WTC11 (cell line): ENCODE measurements at regions not wholly inside any gene's neighbourhood (a gene's known extent, or its start where the extent isn't known, plus 50 kb on each side); places are given as distances from the start of the nearest gene placed in this dataset.

Experiments used
- ATAC-seq: fragments of 200-7000 bp; cut with Tn5 transposase; 2 replicates; pipeline ENCODE4 v1.10.0; 2021; ENCODE audit warnings: mild to moderate bottlenecking, moderate library complexity
- CTCF ChIA-PET: fragments of 300-600 bp; sonication (Branson Sonifier 250); formaldehyde crosslinking; loops from one replicate; lab custom pipeline; 2021; ENCODE audit warnings: antibody characterized with exemption; lab: Charles Lee
- POLR2A ChIA-PET: fragments of 350-600 bp; sonication (Branson Sonifier 250); formaldehyde crosslinking; loops from one replicate; lab custom pipeline; 2021; ENCODE audit warnings: antibody characterized with exemption; lab: Charles Lee
- DNase-seq: peaks from one replicate; pipeline ENCODE4 v3.0.0; 2021; ENCODE audit warnings: low spot score
- H3K27ac Mint-ChIP-seq: 2 replicates; pipeline ENCODE4 v1.8.0; 2021; ENCODE audit warnings: mixed read lengths
- H3K27me3 Mint-ChIP-seq: 2 replicates; pipeline ENCODE4 v1.8.0; 2021; ENCODE audit warnings: low read depth, mild to moderate bottlenecking, moderate library complexity, mixed read lengths
- H3K36me3 Mint-ChIP-seq: 2 replicates; pipeline ENCODE4 v1.8.0; 2021; ENCODE audit warnings: mixed read lengths
- H3K4me1 Mint-ChIP-seq: 2 replicates; pipeline ENCODE4 v1.8.0; 2022; ENCODE audit warnings: mixed read lengths
- H3K4me3 Mint-ChIP-seq: 2 replicates; pipeline ENCODE4 v1.8.0; 2021; ENCODE audit warnings: mild to moderate bottlenecking, moderate library complexity, mixed read lengths
- H3K9me3 Mint-ChIP-seq: 2 replicates; pipeline ENCODE4 v1.8.0; 2021; ENCODE audit warnings: mixed read lengths
- CBFB ChIP-seq: sonication (generic); formaldehyde crosslinking; IDR thresholded peaks from 2 replicates; pipeline ENCODE4 v1.8.1; 2022; ENCODE audit warnings: mild to moderate bottlenecking, low read depth, missing genetic modification reagents
- ELF4 ChIP-seq: sonication (generic); formaldehyde crosslinking; IDR thresholded peaks from 2 replicates; pipeline ENCODE4 v1.8.1; 2022; ENCODE audit warnings: low read depth, mild to moderate bottlenecking, moderate library complexity, missing genetic modification reagents
- ETV6 ChIP-seq: sonication (generic); formaldehyde crosslinking; IDR thresholded peaks from 2 replicates; pipeline ENCODE4 v1.8.1; 2022; ENCODE audit warnings: mild to moderate bottlenecking, missing genetic modification reagents
- FOXJ3 ChIP-seq: sonication (generic); formaldehyde crosslinking; IDR thresholded peaks from 2 replicates; pipeline ENCODE4 v1.9.0; 2021; ENCODE audit warnings: missing genetic modification reagents, mild to moderate bottlenecking, borderline replicate concordance
- FOXK1 ChIP-seq: sonication (generic); formaldehyde crosslinking; IDR thresholded peaks from 2 replicates; pipeline ENCODE4 v1.8.0; 2022; ENCODE audit warnings: mild to moderate bottlenecking, moderate library complexity, missing genetic modification reagents
- FOXP1 ChIP-seq: sonication (generic); formaldehyde crosslinking; IDR thresholded peaks from 2 replicates; pipeline ENCODE4 v1.8.0; 2022; ENCODE audit warnings: missing genetic modification reagents, mild to moderate bottlenecking, moderate library complexity, borderline replicate concordance
- HMGA2 ChIP-seq: fragments of 250-450 bp; sonication (Bioruptor Pico); IDR thresholded peaks from 2 replicates; pipeline ENCODE4 v1.4.0; 2021; ENCODE audit warnings: mild to moderate bottlenecking, moderate library complexity
- NFE2L1 ChIP-seq: sonication (generic); formaldehyde crosslinking; IDR thresholded peaks from 2 replicates; pipeline ENCODE4 v1.8.1; 2023; ENCODE audit warnings: missing genetic modification reagents
- NR2C2 ChIP-seq: sonication (generic); formaldehyde crosslinking; IDR thresholded peaks from 2 replicates; pipeline ENCODE4 v1.8.0; 2022; ENCODE audit warnings: mild to moderate bottlenecking, missing genetic modification reagents
- PRRX2 ChIP-seq: fragments of 250-450 bp; sonication (Bioruptor Pico); IDR thresholded peaks from 2 replicates; pipeline ENCODE4 v1.8.0; 2021; ENCODE audit warnings: mild to moderate bottlenecking
- SMAD4 ChIP-seq: sonication (generic); formaldehyde crosslinking; IDR thresholded peaks from 2 replicates; pipeline ENCODE4 v1.8.0; 2022; ENCODE audit warnings: mild to moderate bottlenecking, missing genetic modification reagents
- TCF7 ChIP-seq: sonication (generic); formaldehyde crosslinking; IDR thresholded peaks from 2 replicates; pipeline ENCODE4 v1.8.0; 2022; ENCODE audit warnings: mild to moderate bottlenecking, low read depth, missing genetic modification reagents, moderate library complexity
- TP53 ChIP-seq: sonication (generic); formaldehyde crosslinking; IDR thresholded peaks from 2 replicates; pipeline ENCODE4 v1.8.1; 2023; ENCODE audit warnings: mild to moderate bottlenecking, missing genetic modification reagents
- USF2 ChIP-seq: sonication (generic); formaldehyde crosslinking; IDR thresholded peaks from 2 replicates; pipeline ENCODE4 v1.8.1; 2023; ENCODE audit warnings: mild to moderate bottlenecking, missing genetic modification reagents, moderate library complexity
- ZNF138 ChIP-seq: sonication (generic); formaldehyde crosslinking; conservative IDR thresholded peaks from 2 replicates; pipeline ENCODE4 v1.8.1; 2022; ENCODE audit warnings: mild to moderate bottlenecking, moderate library complexity, missing genetic modification reagents
- ZNF416 ChIP-seq: fragments of 250-450 bp; sonication (Bioruptor Pico); IDR thresholded peaks from 2 replicates; pipeline ENCODE4 v1.9.0; 2021; ENCODE audit warnings: mild to moderate bottlenecking, inconsistent platforms
- ZNF425 ChIP-seq: fragments of 250-450 bp; sonication (Bioruptor Pico); conservative IDR thresholded peaks from 2 replicates; pipeline ENCODE4 v1.9.0; 2021; ENCODE audit warnings: mild to moderate bottlenecking
- TF ChIP-seq, protein P1 (sequence below): sonication (generic); formaldehyde crosslinking; IDR thresholded peaks from 2 replicates; pipeline ENCODE4 v1.8.0; 2022; ENCODE audit warnings: missing genetic modification reagents
- TF ChIP-seq, protein P2 (sequence below): sonication (generic); formaldehyde crosslinking; IDR thresholded peaks from 2 replicates; pipeline ENCODE4 v1.8.1; 2022; ENCODE audit warnings: missing genetic modification reagents, borderline replicate concordance
- TF ChIP-seq, protein P3 (sequence below): sonication (generic); formaldehyde crosslinking; conservative IDR thresholded peaks from 2 replicates; pipeline ENCODE4 v1.8.1; 2022; ENCODE audit warnings: mild to moderate bottlenecking, missing genetic modification reagents
- TF ChIP-seq, protein P4 (sequence below): sonication (generic); formaldehyde crosslinking; IDR thresholded peaks from 2 replicates; pipeline ENCODE4 v1.8.1; 2022; ENCODE audit warnings: low read depth, mild to moderate bottlenecking, moderate library complexity, missing genetic modification reagents, borderline replicate concordance
- TF ChIP-seq, protein P5 (sequence below): sonication (generic); formaldehyde crosslinking; IDR thresholded peaks from 2 replicates; pipeline ENCODE4 v1.8.1; 2023; ENCODE audit warnings: mild to moderate bottlenecking, missing genetic modification reagents, moderate library complexity
- TF ChIP-seq, protein P6 (sequence below): sonication (generic); formaldehyde crosslinking; IDR thresholded peaks from 2 replicates; pipeline ENCODE4 v1.8.1; 2023; ENCODE audit warnings: mild to moderate bottlenecking, missing genetic modification reagents

DNA sequence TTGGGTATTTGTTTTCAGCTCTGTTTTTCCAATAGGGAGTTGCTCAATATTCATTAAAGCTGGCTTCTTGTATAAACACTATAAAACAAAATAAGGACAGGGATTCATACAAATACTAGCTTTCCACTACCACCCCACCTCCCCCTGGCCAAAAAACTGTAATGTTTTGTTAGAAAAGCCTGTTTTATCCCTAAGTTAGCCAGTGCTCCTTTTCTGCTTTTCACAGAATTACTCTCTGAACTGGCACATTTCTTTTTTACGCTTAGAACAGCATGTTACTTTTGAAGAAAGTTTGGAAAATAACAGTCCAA is 147.4 kb upstream of the DMRT1 start (continued):
- TF ChIP-seq, protein P1, sequence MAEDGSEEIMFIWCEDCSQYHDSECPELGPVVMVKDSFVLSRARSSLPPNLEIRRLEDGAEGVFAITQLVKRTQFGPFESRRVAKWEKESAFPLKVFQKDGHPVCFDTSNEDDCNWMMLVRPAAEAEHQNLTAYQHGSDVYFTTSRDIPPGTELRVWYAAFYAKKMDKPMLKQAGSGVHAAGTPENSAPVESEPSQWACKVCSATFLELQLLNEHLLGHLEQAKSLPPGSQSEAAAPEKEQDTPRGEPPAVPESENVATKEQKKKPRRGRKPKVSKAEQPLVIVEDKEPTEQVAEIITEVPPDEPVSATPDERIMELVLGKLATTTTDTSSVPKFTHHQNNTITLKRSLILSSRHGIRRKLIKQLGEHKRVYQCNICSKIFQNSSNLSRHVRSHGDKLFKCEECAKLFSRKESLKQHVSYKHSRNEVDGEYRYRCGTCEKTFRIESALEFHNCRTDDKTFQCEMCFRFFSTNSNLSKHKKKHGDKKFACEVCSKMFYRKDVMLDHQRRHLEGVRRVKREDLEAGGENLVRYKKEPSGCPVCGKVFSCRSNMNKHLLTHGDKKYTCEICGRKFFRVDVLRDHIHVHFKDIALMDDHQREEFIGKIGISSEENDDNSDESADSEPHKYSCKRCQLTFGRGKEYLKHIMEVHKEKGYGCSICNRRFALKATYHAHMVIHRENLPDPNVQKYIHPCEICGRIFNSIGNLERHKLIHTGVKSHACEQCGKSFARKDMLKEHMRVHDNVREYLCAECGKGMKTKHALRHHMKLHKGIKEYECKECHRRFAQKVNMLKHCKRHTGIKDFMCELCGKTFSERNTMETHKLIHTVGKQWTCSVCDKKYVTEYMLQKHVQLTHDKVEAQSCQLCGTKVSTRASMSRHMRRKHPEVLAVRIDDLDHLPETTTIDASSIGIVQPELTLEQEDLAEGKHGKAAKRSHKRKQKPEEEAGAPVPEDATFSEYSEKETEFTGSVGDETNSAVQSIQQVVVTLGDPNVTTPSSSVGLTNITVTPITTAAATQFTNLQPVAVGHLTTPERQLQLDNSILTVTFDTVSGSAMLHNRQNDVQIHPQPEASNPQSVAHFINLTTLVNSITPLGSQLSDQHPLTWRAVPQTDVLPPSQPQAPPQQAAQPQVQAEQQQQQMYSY: no peak
- TF ChIP-seq PRRX2 (no peak), USF2 (no peak)

DNA sequence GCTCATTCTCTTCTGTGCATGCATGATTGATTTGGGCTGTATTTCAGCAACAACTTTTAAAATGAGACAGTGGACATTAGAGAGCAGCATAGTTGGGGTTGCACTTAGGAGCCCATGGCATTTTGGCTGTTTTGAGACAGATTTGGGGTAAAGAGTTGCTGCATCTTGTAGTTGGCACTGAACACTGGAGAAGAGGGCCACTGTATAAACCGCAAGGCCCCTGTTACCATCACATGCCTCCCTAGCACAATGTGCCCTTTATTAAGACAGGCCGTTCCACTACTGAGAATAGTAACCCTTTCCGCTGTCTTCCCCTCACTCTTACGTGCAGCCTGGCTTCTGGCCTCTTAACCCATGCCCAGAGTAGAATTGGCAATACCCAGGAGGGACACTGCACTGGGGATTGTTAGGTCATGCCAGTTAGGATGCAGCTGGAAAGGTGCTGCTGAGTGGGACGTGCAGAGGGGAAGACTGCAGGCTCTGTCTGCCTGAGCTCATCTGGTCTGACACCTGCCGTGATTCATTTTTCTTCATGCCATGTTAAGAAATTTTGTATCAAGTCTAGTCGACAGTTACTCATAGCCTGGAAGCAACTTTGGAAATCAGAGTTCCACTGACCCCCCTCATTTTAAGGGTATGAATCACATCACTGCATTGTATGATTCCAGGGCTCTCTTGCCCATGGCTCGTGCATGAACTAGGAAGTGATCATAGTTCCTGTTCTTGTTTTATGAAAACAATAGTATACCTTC is 146.9 kb upstream of the DMRT1 start:
- TF ChIP-seq ETV6 (CRISPR knock-in tag): no peak
- TF ChIP-seq ZNF138: no peak
- no peak for TF ChIP-seq SMAD4 (CRISPR knock-in tag)
- TF ChIP-seq, protein P2, sequence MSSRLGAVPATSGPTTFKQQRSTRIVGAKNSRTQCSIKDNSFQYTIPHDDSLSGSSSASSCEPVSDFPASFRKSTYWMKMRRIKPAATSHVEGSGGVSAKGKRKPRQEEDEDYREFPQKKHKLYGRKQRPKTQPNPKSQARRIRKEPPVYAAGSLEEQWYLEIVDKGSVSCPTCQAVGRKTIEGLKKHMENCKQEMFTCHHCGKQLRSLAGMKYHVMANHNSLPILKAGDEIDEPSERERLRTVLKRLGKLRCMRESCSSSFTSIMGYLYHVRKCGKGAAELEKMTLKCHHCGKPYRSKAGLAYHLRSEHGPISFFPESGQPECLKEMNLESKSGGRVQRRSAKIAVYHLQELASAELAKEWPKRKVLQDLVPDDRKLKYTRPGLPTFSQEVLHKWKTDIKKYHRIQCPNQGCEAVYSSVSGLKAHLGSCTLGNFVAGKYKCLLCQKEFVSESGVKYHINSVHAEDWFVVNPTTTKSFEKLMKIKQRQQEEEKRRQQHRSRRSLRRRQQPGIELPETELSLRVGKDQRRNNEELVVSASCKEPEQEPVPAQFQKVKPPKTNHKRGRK (CRISPR knock-in tag): no peak
- TF ChIP-seq FOXK1: no peak
- no peak for TF ChIP-seq FOXJ3 (CRISPR knock-in tag)
- TF ChIP-seq ELF4: no peak
- no peak for TF ChIP-seq NR2C2 (CRISPR knock-in tag)
- TF ChIP-seq, protein P3, sequence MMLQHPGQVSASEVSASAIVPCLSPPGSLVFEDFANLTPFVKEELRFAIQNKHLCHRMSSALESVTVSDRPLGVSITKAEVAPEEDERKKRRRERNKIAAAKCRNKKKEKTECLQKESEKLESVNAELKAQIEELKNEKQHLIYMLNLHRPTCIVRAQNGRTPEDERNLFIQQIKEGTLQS (CRISPR knock-in tag): no peak
- TF ChIP-seq TCF7 (CRISPR knock-in tag): no peak
- TF ChIP-seq CBFB: no peak
- no peak for TF ChIP-seq NFE2L1 (CRISPR knock-in tag)
- TF ChIP-seq, all 79 proteins: peak for 0
- Mint-ChIP-seq H3K27ac (no peak overlapping the region; the same call in 1 of the 2 replicates), H3K4me3 (no peak overlapping the region), H3K27me3 (no peaks in the 10 kb centered on the region), H3K4me1 (peaks cover 43% of the 10 kb centered on the region), H3K9me3 (no peaks in the 10 kb centered on the region), H3K36me3 (no peaks in the 10 kb centered on the region)
- ChIA-PET CTCF (interaction anchor here (1.4 to 1.5 kb wide), 2 partner anchors 63 to 315 kb away, joined by 3 to 4 read pairs; no protein-coding TSS in a partner anchor), POLR2A (no interaction called here)
- ATAC-seq (no peak), DNase-seq (no peak)

GRCh38 chr9:695252-695651 is 146.2 kb upstream of the DMRT1 start:
- H3K4me1 Mint-ChIP-seq: peaks cover 43% of the 10 kb centered on the region
- DNase-seq: no peak
- ChIA-PET POLR2A (no interaction called here), CTCF (interaction anchor here (1.4 kb wide), 1 partner anchor 314 kb away, joined by 3 read pairs; no protein-coding TSS in a partner anchor)
- no peaks in the 10 kb centered on the region for H3K36me3 Mint-ChIP-seq
- peak overlapping the region; percentile 58; the same call in 1 of the 2 replicates for H3K27ac Mint-ChIP-seq
- no peak for ATAC-seq
- no peaks in the 10 kb centered on the region for H3K27me3 Mint-ChIP-seq
- H3K4me3 Mint-ChIP-seq: no peak overlapping the region
- no peaks in the 10 kb centered on the region for H3K9me3 Mint-ChIP-seq
- no peak for TF ChIP-seq ZNF416 (CRISPR knock-in tag)
- TF ChIP-seq TP53: no peak
- TF ChIP-seq, protein P4, sequence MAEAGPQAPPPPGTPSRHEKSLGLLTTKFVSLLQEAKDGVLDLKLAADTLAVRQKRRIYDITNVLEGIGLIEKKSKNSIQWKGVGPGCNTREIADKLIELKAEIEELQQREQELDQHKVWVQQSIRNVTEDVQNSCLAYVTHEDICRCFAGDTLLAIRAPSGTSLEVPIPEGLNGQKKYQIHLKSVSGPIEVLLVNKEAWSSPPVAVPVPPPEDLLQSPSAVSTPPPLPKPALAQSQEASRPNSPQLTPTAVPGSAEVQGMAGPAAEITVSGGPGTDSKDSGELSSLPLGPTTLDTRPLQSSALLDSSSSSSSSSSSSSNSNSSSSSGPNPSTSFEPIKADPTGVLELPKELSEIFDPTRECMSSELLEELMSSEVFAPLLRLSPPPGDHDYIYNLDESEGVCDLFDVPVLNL (CRISPR knock-in tag): no peak
- no peak for TF ChIP-seq FOXP1 (CRISPR knock-in tag)
- TF ChIP-seq, protein P5, sequence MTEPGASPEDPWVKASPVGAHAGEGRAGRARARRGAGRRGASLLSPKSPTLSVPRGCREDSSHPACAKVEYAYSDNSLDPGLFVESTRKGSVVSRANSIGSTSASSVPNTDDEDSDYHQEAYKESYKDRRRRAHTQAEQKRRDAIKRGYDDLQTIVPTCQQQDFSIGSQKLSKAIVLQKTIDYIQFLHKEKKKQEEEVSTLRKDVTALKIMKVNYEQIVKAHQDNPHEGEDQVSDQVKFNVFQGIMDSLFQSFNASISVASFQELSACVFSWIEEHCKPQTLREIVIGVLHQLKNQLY (CRISPR knock-in tag): no peak
- no peak for TF ChIP-seq ZNF425 (CRISPR knock-in tag)
- TF ChIP-seq, protein P6, sequence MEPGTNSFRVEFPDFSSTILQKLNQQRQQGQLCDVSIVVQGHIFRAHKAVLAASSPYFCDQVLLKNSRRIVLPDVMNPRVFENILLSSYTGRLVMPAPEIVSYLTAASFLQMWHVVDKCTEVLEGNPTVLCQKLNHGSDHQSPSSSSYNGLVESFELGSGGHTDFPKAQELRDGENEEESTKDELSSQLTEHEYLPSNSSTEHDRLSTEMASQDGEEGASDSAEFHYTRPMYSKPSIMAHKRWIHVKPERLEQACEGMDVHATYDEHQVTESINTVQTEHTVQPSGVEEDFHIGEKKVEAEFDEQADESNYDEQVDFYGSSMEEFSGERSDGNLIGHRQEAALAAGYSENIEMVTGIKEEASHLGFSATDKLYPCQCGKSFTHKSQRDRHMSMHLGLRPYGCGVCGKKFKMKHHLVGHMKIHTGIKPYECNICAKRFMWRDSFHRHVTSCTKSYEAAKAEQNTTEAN: no peak
- TF ChIP-seq HMGA2 (CRISPR knock-in tag): no peak
